Astrocyte of the cerebellum (primary cell): ENCODE measurements at regions not wholly inside any gene's neighbourhood (a gene's known extent, or its start where the extent isn't known, plus 50 kb on each side); places are given as distances from the start of the nearest gene placed in this dataset.
A peak's percentile ranks its signal among the peaks of the same experiment; 100 is the strongest.

Experiments used
- DNase-seq: peaks from one replicate; pipeline ENCODE4 v3.0.0-alpha.2; 2011; ENCODE audit warnings: low read depth
- H3K4me3 ChIP-seq: 2 replicates; pipeline ENCODE4 v1.5.1; 2011; ENCODE audit warnings: mild to moderate bottlenecking, low read depth, low read length, moderate library complexity
- CTCF ChIP-seq: IDR thresholded peaks from 2 replicates; pipeline ENCODE4 v1.5.1; 2012; ENCODE audit warnings: low read length, low read depth, moderate library complexity, mild to moderate bottlenecking; ENCODE audit errors: missing control alignments
- in situ Hi-C: cut with HindIII; loops from 2 replicates; pipeline ENCODE4 v1.10.0; 2017; ENCODE audit warnings: low sequenced_read_pairs

- TF ChIP-seq CTCF, result no peak
- no peak for DNase-seq
- H3K4me3 ChIP-seq, result no peak overlapping the region
- in situ Hi-C loops, result no loop called here
Measured at GRCh38 chr12:102781117-102781516, 135.9 kb downstream of the PAH start.

GRCh38 chr12:102776041-102776440 is 141.0 kb downstream of the PAH start:
- no peak for DNase-seq
- no peak for TF ChIP-seq CTCF
- in situ Hi-C loops, result no loop called here
- no peak overlapping the region for H3K4me3 ChIP-seq

- no peak overlapping the region for H3K4me3 ChIP-seq
- in situ Hi-C loops, result loop anchor here (25.0 kb wide), 1 partner anchor 657 kb away; the partner anchor contains the start of genes NUP37 and PARPBP
- TF ChIP-seq CTCF, result peak; percentile 85
- DNase-seq, result peak; percentile 44
Measured at GRCh38 chr12:102769323-102769916, 147.6 kb downstream of the PAH start.

DNA sequence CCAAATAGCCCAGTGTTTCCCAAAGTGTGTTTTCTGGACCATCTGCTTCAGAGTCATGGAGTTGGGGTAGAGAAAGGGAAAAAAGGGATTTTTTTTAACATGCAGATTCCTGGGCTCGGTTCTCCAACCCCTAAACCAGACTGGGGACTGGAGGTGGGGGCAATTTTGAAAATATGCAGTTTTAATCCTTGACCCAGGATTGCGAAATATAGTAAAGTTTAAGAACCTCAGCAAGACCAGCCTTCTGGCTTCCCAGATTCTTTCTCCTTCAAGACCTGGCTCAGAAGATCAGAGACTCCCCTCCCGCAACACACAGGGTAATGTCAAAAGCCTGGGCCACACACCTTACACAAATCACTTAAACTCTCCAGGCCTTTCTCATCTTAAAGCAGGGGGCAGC is 150.1 kb downstream of the PAH start:
- TF ChIP-seq CTCF, result no peak
- no peak overlapping the region for H3K4me3 ChIP-seq
- DNase-seq, result no peak
- in situ Hi-C loops, result loop anchor here (25.0 kb wide), 1 partner anchor 655 kb away; the partner anchor contains the start of genes NUP37 and PARPBP

DNA sequence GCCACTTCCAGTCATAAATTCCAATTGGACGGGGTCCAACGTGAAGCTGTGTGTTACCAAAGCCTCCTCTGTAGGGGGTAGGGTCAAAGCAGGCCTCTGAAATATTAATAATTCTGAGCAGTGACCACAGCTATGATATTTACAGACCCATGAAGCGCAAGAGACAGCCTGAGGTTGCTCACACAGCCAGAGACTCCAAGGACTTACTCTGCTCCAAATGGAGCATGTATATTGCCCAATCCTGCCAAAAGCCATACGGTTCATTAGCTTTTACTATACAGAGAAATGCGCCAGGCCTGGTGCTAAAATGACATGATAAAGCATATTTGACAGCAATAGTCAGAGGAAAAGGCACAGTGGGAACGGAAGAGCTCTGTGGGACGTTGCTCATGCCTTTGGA is 151.3 kb downstream of the PAH start:
- in situ Hi-C loops, result loop anchor here (25.0 kb wide), 1 partner anchor 653 kb away; the partner anchor contains the start of genes NUP37 and PARPBP
- H3K4me3 ChIP-seq, result no peak overlapping the region
- peak; percentile 88 for DNase-seq
- no peak for TF ChIP-seq CTCF

DNA sequence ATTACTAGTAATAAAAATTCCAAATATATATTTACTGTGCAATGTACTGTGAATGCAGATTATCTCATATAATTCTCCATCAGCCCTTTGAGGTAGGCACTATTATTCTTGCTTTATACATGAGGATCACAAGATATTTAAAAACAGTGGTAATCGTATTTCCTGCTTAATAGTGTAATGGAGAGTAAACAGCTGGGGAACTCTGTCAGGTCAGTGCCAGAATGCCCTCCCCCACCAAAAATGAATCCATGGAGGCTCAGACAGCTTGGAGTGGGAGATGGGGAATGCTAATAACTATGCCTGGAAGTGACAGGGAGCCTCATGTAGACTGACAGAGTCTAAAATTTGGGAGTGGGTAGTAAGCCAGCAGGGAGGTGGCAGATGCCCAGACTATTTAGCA is 153.6 kb downstream of the PAH start:
- in situ Hi-C loops, result loop anchor here (25.0 kb wide), 1 partner anchor 651 kb away; the partner anchor contains the start of genes NUP37 and PARPBP
- no peak for TF ChIP-seq CTCF
- H3K4me3 ChIP-seq, result no peak overlapping the region
- DNase-seq, result no peak
